ENCODE measurements at regions not wholly inside any gene's neighbourhood (a gene's known extent, or its start where the extent isn't known, plus 50 kb on each side); places are given as distances from the start of the nearest gene placed in this dataset.
A peak's percentile ranks its signal among the peaks of the same experiment; 100 is the strongest.

DNA sequence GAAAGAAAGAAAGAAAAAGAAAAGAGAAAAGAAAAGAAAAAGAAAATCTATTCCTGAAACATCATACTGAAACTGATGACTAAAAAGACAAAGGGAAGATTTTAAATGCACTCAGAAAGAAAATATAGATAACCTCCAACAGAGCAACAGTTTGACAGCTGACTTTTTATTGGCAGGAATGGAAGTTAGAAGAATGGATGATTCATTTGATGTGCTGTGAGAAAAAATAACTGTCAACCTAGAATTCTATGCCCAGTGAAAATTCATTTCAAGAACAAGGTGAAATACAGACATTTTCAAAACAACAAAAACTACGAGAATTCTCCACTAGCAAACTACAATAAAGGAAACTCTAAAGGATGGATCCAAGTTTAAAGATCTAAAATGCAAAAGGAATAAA is 50.5 kb upstream of the HSPA12A start:
- DNase-seq (ENCODE audit: low spot score), result no peak

DNA sequence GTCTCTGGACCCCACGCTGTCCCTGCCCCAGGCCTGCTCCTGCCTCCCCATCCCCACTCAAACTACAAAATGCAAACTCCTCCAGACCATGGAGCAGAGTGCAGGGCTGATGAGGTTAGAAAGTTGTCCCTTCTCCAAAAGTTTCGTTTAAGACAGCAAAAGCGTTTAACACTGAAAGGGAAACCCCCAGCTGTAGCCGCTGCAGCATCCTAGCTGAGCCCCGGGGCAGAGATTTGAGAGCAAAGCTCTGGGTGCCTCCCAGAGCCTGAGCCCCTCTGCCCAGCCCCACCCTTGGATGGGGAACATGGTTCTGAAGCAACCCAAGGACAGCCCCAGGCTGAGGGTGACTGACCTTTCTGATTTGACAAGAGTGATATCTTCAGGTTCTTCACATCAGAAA is 52.8 kb upstream of the ENO4 start:
- no peak for DNase-seq (ENCODE audit: low spot score)

DNA sequence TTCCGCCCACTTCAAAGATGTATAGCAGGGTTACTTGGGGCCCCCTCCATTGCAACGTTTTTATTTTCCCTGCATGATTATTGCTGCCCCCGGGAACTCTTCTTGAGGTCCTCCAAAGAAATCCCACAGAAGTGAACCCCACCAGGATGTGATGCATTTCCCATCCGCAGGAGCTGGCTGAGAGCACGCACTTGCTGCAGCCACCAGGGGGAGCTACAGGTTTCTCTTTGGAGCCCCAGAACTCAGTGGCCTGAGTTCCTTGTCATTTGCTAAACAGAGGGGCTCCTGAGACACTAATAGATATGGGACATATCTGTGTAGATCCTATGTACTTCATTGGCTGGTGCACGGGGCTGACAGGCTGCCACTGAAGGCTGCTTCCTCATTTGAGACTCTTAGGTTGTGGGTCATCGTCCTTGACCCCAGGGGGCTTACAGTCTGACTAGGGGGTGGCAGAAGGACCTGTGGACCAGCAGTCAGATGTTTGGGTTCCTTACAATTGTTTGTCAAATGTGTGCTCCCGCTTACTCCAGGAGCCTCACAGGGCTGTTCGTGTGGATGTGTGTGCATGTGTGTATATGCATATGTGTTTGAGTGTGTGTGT is 52.3 kb upstream of the ENO4 start:
- peak; percentile 75 for DNase-seq (ENCODE audit: low spot score)

DNA sequence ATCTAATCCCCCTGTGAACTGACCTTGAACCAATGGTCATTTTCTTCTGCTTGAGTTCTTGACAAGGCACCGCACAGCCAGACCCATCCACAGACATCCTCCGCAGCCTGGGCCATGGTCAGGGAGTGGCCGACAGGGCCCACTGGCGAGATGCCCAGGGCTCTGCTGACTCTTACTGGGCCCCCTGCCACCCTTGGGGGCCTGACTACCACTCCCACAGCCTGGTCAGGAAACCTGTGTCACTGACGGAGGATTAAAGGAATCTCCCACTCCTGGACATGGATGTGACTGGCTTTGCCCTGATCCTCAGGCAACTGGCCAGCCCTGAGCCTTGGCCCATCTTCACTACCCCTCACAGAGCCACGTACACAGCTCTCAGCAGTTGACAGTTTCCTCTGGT is 50.4 kb upstream of the ENO4 start:
- no peak for DNase-seq (ENCODE audit: low spot score)
